GM19452 (cell line): ENCODE measurements at regions not wholly inside any gene's neighbourhood (a gene's known extent, or its start where the extent isn't known, plus 50 kb on each side); places are given as distances from the start of the nearest gene placed in this dataset.
"Not testable (repeated sequence)": the region's sequence is repeated elsewhere in the genome, so short reads cannot be mapped to it uniquely, and the experiment has no call there.

ENCODE experiments used
- ATAC-seq: cut with Tn5 transposase; IDR thresholded peaks from one replicate; pipeline ENCODE4 v1.9.1; 2021; ENCODE audit not compliant: unreplicated experiment

- no peak for ATAC-seq
These were observed 92.3 kb upstream of the IVNS1ABP start for GRCh38 chr1:185409345-185409744.

GRCh38 chr1:185408700-185409270 lies 91.7 kb upstream of the IVNS1ABP start:
- no peak for ATAC-seq

GRCh38 chr1:185406691-185407009 lies 89.6 kb upstream of the IVNS1ABP start:
- ATAC-seq: no peak

- no peak for ATAC-seq
These were observed 89.1 kb upstream of the IVNS1ABP start for GRCh38 chr1:185406006-185406690.

- no peak for ATAC-seq
These were observed 88.0 kb upstream of the IVNS1ABP start for GRCh38 chr1:185404907-185405568.

- no peak for ATAC-seq
These were observed 87.2 kb upstream of the IVNS1ABP start for GRCh38 chr1:185404291-185404690.

- ATAC-seq: no peak
These were observed 85.9 kb upstream of the IVNS1ABP start for GRCh38 chr1:185402930-185403329.

- no peak for ATAC-seq
These were observed 84.0 kb upstream of the IVNS1ABP start for GRCh38 chr1:185401019-185401418.

- no peak for ATAC-seq
These were observed 83.0 kb upstream of the IVNS1ABP start for GRCh38 chr1:185400052-185400451.

GRCh38 chr1:185398599-185398998 lies 81.6 kb upstream of the IVNS1ABP start:
- ATAC-seq: no peak

- ATAC-seq: no peak
These were observed 81.0 kb upstream of the IVNS1ABP start for GRCh38 chr1:185398022-185398421.

- ATAC-seq: no peak
These were observed 80.1 kb upstream of the IVNS1ABP start for GRCh38 chr1:185397183-185397582.

- ATAC-seq: no peak
These were observed 79.1 kb upstream of the IVNS1ABP start for GRCh38 chr1:185396126-185396525.

GRCh38 chr1:185393815-185394214 lies 76.8 kb upstream of the IVNS1ABP start:
- ATAC-seq: no peak

GRCh38 chr1:185393205-185393604 lies 76.2 kb upstream of the IVNS1ABP start:
- ATAC-seq: no peak

GRCh38 chr1:185388815-185389214 lies 71.8 kb upstream of the IVNS1ABP start:
- ATAC-seq: no peak

GRCh38 chr1:185388346-185388745 lies 71.3 kb upstream of the IVNS1ABP start:
- no peak for ATAC-seq

- ATAC-seq: no peak
These were observed 68.9 kb upstream of the IVNS1ABP start for GRCh38 chr1:185385991-185386390.

GRCh38 chr1:185383805-185384204 lies 66.8 kb upstream of the IVNS1ABP start:
- ATAC-seq: not testable (repeated sequence)

GRCh38 chr1:185377831-185378230 lies 60.8 kb upstream of the IVNS1ABP start:
- ATAC-seq: no peak

GRCh38 chr1:185376840-185377635 lies 60.0 kb upstream of the IVNS1ABP start:
- no peak for ATAC-seq

GRCh38 chr1:185376288-185376687 lies 59.2 kb upstream of the IVNS1ABP start:
- no peak for ATAC-seq
